Astrocyte (in vitro differentiated cells and primary cell): ENCODE measurements at regions not wholly inside any gene's neighbourhood (a gene's known extent, or its start where the extent isn't known, plus 50 kb on each side); places are given as distances from the start of the nearest gene placed in this dataset.

Experiments used
- CTCF ChIP-seq: IDR thresholded peaks from 2 replicates; pipeline ENCODE4 v1.5.1; 2011; ENCODE audit warnings: low read depth, mild to moderate bottlenecking, inconsistent platforms, low read length, moderate library complexity; ENCODE audit not compliant: insufficient read depth
- EZH2 ChIP-seq: IDR thresholded peaks from 2 replicates; pipeline ENCODE4 v1.6.1; 2012; ENCODE audit warnings: mild to moderate bottlenecking, low read length, inconsistent platforms; ENCODE audit not compliant: insufficient read depth

- TF ChIP-seq CTCF, result no peak
- TF ChIP-seq EZH2, result no peak
Measured at GRCh38 chr4:130468340-130468739, 1372.4 kb downstream of the C4orf33 start.
